GM18868 (cell line): ENCODE measurements at regions not wholly inside any gene's neighbourhood (a gene's known extent, or its start where the extent isn't known, plus 50 kb on each side); places are given as distances from the start of the nearest gene placed in this dataset.

Experiments
- ATAC-seq: cut with Tn5 transposase; IDR thresholded peaks from one replicate; pipeline ENCODE4 v1.9.1; 2021; ENCODE audit warnings: mild to moderate bottlenecking, moderate library complexity; ENCODE audit not compliant: unreplicated experiment

- peak; percentile 59 for ATAC-seq
These were observed 69.8 kb upstream of the HAO2 start for GRCh38 chr1:119298687-119299303.

GRCh38 chr1:119302011-119302410, 66.6 kb upstream of the HAO2 start:
- no peak for ATAC-seq

GRCh38 chr1:119308130-119308700, 60.4 kb upstream of the HAO2 start:
- no peak for ATAC-seq

DNA sequence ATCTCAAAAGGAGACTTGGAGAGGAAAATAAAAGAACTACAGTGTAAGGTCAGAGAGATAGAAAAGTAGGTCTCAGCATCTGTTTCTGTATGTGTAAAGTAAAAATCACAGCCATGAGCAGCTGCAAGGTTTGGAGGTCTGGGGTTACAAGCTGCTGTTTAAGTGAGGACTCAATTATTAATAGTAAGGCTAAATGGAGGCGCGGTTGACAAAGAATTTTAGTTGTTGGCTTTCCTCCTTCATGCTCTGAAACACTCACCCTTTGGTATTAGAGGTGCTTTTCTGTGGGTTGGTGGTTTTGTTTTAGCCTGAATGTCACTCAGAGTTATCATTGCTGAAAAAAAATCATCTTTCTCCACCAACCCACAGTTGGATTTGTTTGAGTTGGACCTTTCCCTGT, 59.8 kb upstream of the HAO2 start:
- ATAC-seq, result no peak

GRCh38 chr1:119310301-119310700, 58.3 kb upstream of the HAO2 start:
- no peak for ATAC-seq

DNA sequence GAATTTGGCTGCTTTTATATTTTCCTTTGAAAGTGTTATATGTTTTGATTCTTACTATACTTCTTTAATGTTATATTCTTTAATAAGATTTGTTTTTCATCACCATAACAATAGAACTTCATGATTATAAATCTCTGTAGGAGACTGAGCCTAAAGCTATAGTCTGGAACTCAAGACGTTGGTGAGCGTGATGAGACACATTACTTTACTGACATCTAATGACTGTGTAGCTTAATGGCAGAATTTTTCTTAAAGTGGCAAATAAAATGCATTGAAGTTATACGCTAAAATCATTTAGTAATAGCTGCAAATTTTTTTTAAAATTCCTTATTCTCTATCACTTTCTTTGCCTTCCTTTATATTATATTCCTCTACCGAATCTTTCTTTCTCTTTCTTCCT, 56.1 kb upstream of the HAO2 start:
- no peak for ATAC-seq

- ATAC-seq, result no peak
These were observed 54.4 kb upstream of the HAO2 start for GRCh38 chr1:119314001-119314796.

GRCh38 chr1:119316870-119317416, 51.6 kb upstream of the HAO2 start:
- ATAC-seq, result no peak

DNA sequence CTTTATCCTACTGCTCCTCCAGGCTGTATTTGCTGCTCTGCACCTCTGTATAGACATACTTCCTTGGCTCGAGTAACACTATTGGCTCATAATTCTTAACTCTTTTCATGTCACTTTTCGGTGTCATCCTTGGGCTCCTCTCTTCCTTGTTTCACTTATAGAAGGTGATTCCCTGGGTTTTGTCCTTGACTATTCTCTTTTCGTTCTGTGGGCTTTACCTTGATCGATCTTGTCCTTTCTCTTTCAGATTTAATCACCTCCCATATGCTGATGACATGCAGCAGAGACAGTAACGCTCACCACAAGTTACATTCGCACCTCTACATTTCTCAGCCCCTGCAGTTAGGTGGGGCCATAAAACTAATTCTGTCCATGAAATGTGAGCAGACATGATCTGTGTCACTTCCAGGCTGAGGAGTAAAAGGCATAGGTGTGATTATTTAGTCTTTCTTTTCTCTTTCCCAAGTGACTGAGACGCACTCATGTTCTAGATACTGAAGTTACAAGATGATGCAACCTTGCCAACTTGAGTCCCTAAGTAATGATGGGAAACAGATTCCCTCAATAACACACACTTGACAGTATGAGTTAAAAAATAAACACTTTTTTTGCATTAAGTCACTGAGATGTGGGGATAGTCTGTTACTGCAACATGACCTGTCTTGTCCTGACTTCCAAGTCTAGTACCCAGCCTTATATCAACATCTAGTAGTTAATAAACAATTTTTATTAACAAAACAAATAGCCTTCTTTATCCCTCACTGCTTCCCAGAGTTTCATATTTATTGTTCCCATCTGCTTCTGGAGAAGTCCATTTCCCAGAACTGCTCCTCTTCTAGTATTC, 49.9 kb upstream of the HAO2 start:
- peak; percentile 86 for ATAC-seq
